NOMO-1 (cell line): ENCODE measurements at regions not wholly inside any gene's neighbourhood (a gene's known extent, or its start where the extent isn't known, plus 50 kb on each side); places are given as distances from the start of the nearest gene placed in this dataset.
A peak's percentile ranks its signal among the peaks of the same experiment; 100 is the strongest.

Experiments used
- DNase-seq, 2 experiments: peaks; one replicate each; lab custom pipeline; 2025; ENCODE audit not compliant: unreplicated experiment in 2 of 2; lab: John Stamatoyannopoulos, UW

- no peak for DNase-seq
These were observed 486.7 kb upstream of the SALL1 start for GRCh38 chr16:51637770-51638094.

DNA sequence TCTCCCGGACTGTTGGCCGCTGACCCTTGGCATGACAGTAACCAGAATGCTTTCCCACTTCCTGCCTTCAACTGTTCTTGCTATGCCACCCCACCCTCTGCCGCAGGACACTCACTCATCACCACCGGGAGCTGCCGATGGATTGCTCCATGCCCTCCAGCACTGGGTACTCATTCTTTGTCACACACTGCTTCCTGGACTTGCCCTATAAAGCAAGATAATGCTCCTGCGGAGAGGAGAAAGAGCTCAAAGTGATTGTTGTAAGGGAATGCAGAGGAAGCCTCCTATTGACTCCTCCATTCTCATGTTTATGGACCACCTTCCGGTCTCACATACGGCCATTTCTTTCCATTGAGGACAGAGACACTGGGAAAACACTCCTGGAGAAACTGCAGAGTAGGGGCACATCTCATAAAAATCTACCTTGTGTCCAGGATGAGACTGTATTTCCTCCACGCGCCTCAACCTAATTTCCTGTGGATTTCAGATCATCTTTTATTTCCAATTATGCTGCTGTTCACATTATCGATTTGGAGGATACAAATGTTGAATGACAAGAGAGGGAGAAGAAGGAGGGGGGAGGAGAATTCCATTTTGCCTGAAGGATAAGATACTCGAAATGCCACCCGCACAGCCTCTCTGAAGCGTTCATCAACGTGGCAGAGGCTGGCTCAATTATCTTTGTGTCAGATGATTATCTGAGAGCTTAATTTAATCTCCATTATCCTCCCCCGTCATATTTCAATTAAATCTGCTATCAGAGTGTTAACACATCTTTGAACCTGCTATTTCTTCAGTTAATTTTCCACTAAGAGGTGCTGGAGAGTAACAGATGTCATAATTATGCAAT, 486.1 kb upstream of the SALL1 start:
- DNase-seq, result no peak

DNA sequence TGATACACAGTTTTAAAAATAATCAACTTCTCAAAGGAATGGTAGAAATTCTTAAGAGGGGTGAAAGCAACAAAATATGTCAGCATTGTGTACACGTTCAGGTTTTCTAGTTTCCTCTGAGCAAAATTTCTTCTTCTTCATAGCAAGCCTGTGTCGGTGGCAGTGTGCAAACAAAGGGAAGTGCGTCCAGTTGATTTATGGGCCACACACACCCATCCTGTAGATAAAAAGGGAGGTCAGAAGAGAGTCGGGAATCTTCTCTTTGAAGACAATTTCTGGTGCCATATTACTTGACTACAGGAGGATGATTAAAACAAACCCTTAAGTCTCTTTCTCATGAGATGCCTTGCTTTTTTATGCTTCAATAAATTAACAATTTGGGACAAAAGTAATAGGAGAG, 484.1 kb upstream of the SALL1 start:
- DNase-seq, result no peak

DNA sequence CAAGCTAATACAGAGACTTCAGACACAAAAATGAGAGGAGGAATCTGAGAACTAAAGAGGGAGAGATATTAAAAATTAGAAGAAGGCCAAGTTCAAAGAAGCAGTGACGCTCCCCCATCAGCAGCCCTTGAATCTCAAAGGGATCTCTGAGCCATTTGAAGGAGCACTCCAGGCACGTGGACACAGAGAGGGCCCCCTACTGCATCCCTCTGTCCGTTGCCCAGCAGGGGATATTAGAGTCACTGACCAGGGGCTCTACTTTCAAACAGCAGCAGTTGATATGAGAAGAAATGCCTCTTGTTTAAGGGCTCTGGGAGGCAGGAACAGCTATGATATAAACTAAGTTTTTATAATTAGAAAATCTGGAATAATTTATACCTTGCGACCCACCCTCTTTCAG, 479.0 kb upstream of the SALL1 start:
- no peak for DNase-seq

GRCh38 chr16:51629576-51629975, 478.5 kb upstream of the SALL1 start:
- no peak for DNase-seq

DNA sequence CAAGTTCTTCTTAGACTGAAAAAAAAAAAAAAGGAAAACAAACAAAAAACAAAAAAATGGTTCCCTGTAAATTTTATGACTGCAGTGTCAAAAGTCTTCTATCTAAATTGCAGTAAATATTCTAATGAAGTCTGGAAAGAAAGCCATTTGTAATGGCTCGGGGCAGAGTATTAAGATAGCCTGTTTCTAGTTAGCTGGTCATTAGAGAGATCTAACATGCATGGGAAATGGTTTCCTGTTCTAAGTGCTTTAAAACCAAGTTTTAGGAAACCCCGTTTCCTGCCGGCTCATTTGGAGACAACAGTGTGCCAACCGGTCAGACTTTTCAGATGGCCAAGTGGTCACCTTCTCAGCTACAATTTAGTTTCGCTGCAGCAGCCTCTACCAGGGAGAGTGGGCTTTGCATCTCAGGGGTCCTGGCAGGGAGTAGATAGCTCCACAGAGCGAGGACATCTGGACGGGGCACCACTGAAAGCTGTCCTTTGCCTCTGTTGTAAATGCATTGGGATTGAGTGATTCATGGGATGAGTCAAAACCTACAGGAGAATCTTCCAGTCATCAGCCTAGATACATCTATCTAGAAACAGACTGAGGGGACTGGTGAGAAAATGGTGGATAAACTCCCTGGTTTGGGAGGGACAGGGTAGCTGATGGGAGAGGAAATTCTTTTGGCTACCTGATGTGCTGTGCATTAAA, 473.2 kb upstream of the SALL1 start:
- DNase-seq, result no peak

DNA sequence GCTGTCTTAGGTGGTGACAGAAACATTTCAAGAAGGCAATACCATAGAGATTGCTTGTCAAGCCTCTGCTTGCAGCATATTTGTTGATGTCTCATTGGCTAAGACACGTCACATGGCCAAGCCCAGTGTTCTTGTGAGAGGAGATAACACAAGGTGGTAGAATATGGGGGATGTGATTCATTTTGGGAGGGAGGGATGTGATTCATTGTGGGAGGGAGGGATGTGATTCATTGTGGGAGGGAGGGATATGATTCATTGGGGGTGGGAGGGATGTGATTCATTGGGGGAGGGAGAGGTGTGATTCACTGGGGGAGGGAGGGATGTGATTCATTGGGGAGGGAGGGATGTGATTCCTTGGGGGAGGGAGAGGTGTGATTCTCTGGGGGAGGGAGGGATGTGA, 470.5 kb upstream of the SALL1 start:
- DNase-seq, result no peak

DNA sequence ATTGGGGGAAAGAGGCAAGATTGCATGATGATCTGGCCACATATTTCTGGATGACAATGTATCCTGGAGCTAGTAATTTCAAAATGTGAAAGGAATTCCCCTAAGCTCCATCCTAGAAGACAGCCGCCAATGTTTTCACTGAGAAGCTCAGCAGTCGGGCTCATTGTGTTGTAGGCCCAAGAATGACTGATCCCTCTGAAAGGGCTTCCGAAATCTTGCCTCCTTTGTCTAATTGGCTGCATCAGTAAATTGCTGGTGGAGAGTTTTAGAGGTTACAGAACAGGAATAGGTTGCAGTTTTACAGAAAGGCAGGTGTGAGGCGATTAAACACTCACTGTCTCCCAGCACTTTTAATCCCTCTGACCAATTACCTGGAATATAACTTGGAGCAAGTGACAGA, 464.1 kb upstream of the SALL1 start:
- no peak for DNase-seq

- no peak for DNase-seq
These were observed 456.2 kb upstream of the SALL1 start for GRCh38 chr16:51607201-51607651.

- no peak for DNase-seq
These were observed 445.2 kb upstream of the SALL1 start for GRCh38 chr16:51596247-51596646.

DNA sequence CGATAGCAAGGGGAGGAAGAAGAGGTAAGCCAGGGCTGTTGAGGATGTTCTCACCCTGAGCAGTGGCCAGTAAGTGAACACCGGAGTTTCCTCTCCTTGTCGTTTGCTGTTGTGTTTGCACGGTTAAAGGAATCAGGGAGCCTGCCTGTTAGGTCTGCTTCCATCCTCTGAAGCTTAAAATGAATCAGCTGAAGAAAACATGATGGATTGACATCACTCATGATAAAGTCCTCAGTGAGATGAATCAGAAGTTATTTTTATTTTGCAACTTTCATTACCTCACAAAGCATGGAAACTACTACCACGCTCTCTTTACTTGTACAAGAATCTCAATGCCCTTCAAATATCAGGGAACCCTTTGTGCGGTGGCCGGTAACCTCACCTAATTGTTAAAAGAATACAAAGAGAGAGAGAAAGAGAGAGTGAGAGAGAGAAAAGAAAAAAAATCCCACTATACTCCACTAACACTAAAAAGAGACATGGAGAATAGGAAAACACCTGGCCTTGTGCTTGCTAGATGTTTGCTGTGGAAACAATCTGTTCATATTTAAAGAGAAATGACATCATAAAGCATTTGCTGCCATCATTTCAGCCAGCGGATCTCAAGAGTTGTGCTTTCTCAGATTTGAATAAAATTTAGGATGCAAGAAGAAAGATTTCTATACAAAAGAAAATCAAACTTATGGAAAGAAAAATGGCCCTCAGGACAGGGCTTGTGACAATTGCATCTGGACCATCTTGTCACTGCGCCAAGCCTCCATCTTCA, 441.6 kb upstream of the SALL1 start:
- DNase-seq, result no peak

GRCh38 chr16:51592001-51592501, 441.0 kb upstream of the SALL1 start:
- DNase-seq, result no peak

DNA sequence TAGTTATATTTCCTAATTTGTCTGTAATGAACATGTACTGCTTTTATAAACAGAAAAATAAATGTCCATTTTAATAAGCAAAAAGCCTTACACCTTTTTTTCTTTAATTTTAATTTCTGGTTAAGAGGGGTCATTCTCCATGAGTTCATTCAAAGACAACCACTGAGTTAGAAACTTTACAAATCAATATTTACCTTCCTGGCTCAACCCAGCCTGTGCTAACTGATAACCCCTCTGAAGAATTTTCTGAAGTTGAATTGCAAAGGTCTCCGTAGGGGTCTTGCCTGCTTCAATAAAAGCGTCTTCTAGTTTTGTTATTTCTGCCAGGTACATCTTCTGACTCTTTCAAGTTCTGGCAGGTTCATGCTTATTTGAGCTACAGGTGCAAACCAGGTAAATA, 440.4 kb upstream of the SALL1 start:
- DNase-seq, result no peak

DNA sequence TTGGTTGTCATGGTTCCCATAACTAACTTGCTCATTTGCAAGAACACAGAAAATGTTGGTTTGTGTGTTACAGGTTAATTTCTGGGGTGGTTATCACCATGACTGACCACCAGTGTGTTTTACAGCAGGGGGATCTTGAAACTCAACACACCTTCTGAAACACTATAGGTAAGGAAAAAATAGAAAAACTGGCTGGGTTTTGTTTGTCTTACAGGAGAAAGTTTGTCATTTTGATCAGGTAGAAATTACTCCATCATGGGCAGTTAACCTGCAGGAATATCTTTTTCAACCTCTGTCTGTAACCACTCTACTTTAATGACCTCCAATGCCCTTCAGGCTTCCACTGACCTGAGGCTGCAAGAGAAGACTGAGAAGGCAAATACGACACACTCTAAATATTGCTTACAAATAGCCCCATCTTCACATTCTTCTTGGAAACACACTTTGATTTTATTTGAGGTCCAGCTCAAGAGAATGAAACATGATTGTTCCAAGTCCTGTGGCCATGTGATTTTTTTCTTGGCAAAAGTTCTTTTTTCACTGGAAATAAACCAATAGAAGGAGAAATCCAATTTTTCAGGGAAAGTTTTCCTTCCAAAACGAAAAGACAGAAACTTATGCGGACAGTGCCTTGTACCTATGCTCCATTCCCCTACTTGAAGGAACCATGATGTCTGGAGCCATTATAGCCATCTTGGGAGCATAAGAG, 428.7 kb upstream of the SALL1 start:
- DNase-seq, result no peak

DNA sequence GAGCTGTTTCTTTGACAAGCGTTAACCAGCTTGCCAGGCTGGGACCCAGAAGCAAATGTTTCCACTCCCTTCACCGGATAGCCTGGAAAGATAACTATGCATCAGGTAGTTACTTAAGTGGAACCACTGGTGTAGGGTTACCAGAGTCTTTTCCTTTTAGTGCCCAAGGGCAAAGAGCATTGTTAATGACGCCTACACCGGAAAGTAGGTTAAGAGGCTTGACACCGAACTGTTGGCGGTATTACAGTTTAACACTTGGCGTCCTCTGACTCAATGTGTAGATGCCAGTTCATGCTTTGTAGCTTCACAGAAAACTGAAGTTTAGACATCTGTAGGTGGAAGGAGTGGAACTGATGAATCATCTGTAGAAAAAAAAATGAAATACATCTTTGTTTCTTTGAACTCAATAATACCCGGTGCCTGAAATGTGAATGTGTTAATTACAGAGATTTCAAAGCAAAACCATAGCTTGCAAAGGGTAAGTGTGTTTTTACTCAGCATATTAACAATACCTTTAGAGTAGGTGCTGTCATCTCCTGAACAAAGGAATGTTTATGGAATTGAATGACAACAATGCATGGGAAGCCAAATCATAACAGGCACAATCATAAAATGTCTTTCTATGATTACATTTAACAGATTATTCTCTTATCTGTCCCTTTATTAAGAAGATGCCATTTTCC, 426.7 kb upstream of the SALL1 start:
- DNase-seq, result no peak

DNA sequence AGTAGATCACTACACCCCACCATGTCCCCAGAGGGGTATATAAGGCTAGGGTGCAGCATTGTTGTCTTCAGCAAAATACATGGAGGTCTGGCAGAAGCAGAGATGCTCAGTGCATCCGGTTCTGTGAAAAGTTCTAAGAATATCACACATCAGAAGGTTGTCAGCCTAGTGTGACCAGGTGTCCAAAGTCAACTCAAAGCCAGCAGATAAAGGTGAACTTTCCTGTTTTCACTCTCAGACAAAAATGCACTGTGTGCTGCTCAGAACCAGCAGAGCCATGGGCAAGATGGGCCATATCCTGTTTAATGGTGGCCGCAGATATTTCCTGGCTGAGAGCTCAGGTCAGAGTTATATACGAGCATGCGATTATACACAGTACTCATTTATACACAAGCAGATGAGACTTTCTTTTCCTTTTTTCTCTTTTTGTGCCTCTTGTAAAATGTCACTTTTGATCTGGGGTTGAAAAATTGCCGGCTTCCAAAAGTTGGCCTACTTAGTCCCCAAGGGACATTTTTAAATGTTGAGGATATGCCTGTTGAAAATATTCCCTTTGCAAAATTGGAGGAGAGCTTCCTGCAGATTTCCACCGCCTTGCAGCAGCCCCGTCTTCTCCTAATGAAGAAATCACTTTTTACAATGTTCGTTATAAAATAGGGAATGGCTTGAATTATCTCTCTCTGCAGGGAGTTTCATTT, 425.6 kb upstream of the SALL1 start:
- DNase-seq, result no peak

DNA sequence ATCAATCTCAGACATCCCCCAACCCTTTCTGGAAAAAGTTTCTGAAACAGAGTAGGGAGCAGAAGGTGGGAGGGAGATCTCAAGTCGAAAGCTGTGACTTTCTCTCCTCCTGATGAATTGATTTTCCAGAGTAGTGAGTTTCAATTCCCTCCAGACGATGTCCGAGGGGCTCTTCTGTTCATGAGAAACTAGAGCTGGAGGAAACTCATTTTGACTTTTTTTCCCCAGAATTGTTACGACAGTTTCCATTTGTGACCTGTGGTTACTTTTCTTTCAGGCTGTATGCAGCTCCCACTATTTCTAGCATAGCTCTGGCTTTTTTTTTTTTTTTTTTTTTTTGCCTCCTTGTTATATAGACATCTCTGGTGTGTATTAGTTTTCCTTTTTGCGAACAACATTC, 422.1 kb upstream of the SALL1 start:
- no peak for DNase-seq

DNA sequence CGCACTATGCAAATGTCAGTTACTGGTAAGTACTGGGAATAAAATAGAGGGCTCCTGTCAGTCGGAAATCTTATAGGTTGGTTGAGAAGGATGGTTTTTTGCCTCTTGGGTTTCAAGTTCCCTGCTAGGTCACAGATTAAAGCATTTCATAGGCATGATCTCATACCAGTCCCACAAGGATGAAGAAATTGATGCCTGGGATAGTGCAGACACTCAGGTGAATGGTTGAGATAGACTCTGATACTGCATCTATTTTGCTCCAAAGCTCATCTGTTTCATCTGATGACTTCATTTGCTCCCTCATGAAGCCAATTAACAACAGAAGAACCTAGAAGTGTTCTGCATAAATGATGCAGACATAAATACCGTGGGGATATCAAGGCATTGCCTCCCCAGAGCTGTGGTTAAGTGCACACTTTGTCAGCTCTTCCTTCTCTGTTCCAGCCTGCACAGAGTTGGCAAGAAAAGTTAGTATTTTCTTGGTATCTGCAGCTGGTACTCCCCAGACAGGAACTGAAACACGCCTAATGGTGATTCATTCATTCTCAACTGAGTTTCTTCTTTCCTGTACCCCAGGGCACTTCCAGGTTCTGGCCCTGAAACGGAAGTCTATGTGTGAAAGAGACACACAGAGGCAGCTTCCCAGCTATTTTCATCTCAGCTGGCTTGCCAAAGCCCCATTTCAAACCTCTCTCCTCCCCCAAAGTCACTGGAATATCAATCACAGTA, 418.3 kb upstream of the SALL1 start:
- DNase-seq, result peak; percentile 46 to 85

DNA sequence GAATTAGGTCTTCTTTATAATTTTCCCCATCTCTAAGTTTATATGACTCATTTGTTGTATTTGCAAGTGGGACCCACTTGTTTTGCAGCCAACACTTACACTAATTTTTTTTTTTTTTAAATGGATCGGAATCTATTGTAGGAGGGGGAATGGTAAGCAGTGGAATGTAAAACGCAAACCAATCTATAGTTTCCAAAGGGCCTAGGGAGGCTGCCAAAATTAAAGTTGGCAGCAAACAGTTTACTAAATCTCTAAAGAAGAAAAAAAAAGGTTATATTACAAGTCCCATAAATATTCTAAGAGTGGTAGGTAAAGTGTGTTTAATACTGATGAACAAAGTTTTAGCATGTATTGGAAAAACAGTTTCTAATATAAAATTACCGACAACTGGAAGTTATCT, 416.8 kb upstream of the SALL1 start:
- DNase-seq, result no peak
